DOHH2 (cell line): ENCODE measurements at regions not wholly inside any gene's neighbourhood (a gene's known extent, or its start where the extent isn't known, plus 50 kb on each side); places are given as distances from the start of the nearest gene placed in this dataset.

Experiments used
- H3F3A ChIP-seq: fragments of 200-600 bp; sonication (generic), shearing (Covaris generic); 2 replicates; pipeline ENCODE4 v1.6.0; 2016; ENCODE audit warnings: antibody characterized with exemption, mild to moderate bottlenecking; ENCODE audit not compliant: control insufficient read depth, insufficient read depth
- H3K27ac ChIP-seq: fragments of 200-600 bp; sonication (generic); 2 replicates; pipeline ENCODE4 v1.5.1; 2014; ENCODE audit warnings: low read depth, mild to moderate bottlenecking, low read length, moderate library complexity
- H3K27me3 ChIP-seq: fragments of 200-600 bp; sonication (generic); 2 replicates; pipeline ENCODE4 v1.6.1; 2014; ENCODE audit warnings: mild to moderate bottlenecking, low read length, mixed read lengths; ENCODE audit not compliant: control insufficient read depth
- H3K36me3 ChIP-seq: fragments of 200-600 bp; sonication (generic); 2 replicates; pipeline ENCODE4 v1.6.1; 2014; ENCODE audit warnings: mild to moderate bottlenecking, low read length, moderate library complexity, mixed read lengths; ENCODE audit not compliant: control insufficient read depth
- H3K4me1 ChIP-seq: fragments of 200-600 bp; sonication (generic); 2 replicates; pipeline ENCODE4 v1.6.1; 2014; ENCODE audit warnings: mild to moderate bottlenecking, low read length, mixed read lengths; ENCODE audit not compliant: control insufficient read depth
- H3K4me2 ChIP-seq: fragments of 200-600 bp; sonication (generic); 2 replicates; pipeline ENCODE4 v1.6.0; 2014; ENCODE audit warnings: mild to moderate bottlenecking, low read length, moderate library complexity
- H3K4me3 ChIP-seq: fragments of 200-600 bp; sonication (generic); 2 replicates; pipeline ENCODE4 v1.5.1; 2014; ENCODE audit warnings: mild to moderate bottlenecking, low read length, mixed read lengths
- H3K79me2 ChIP-seq: fragments of 200-600 bp; sonication (generic); 2 replicates; pipeline ENCODE4 v1.6.1; 2014; ENCODE audit warnings: mild to moderate bottlenecking, low read length, mixed read lengths; ENCODE audit not compliant: control insufficient read depth
- H3K9me2 ChIP-seq: fragments of 200-600 bp; sonication (generic); replicated peaks from 2 replicates; pipeline ENCODE4 v1.6.1; 2014; ENCODE audit warnings: mild to moderate bottlenecking, low read length, mixed read lengths; ENCODE audit not compliant: control insufficient read depth
- H3K9me3 ChIP-seq: fragments of 200-600 bp; sonication (generic); 2 replicates; pipeline ENCODE4 v1.6.1; 2014; ENCODE audit warnings: antibody characterized with exemption, low read length, mixed read lengths; ENCODE audit not compliant: control insufficient read depth, insufficient read depth
- H4K20me1 ChIP-seq: fragments of 200-600 bp; sonication (generic); 2 replicates; pipeline ENCODE4 v1.6.0; 2014; ENCODE audit warnings: low read depth, mild to moderate bottlenecking, antibody characterized with exemption, low read length, moderate library complexity; ENCODE audit not compliant: control insufficient read depth, insufficient read depth
- EZH2phosphoT487 ChIP-seq: fragments of 200-600 bp; sonication (generic); IDR thresholded peaks from 2 replicates; pipeline ENCODE4 v1.6.1; 2017; ENCODE audit warnings: borderline replicate concordance, mild to moderate bottlenecking, antibody characterized with exemption, low read length, moderate library complexity, mixed read lengths
- TF ChIP-seq, protein P1 (sequence below): fragments of 200-600 bp; sonication (generic); IDR thresholded peaks from one replicate; pipeline ENCODE4 v1.5.1; 2014; ENCODE audit warnings: antibody characterized with exemption, mild to moderate bottlenecking, low read depth, low read length; ENCODE audit not compliant: poor library complexity, severe bottlenecking

DNA sequence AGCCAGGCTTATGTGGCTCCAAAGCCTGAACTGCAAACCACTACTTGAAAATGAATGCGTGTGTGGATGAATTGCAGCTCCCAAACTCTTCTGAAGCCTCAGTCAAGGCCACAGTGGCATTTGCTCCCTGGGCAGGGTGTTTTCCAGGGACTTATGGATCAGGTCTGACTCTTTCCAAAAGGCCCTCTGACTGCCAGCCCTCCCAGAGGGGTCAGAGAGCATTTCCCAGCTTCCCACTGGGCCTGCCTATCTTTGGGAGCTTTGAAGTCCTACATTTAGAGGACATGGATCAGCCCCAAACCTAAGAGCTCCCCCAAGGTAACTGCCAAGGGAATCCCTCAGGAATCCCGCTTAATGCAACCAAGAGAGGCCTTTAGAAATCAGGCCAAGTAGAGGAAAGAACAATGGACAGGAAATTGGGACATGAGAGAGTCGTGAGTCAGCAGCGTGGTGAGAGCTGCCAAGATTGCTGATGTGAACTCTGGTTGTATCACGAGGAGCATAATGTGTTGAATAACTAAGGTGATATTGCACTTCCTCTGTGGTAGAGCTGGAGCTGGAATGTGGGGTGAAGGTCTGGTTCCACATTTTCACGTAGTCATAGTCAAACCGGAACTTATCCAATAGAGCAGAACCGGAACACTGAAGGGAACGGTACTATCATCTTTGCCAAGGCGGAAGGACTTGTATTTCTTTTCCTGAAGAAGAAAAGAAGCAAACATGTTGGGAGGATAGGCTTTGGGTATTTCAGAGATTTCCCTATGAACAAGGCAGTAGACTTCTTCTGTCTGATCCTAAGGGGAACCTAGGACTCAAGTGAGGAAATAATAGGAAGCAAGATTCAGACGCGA is 99.4 kb upstream of the JUN start:
- Histone ChIP-seq H4K20me1 (no peaks in the 10 kb centered on the region), H3K4me2 (no peak overlapping the region), H3K27me3 (peaks cover 9% of the 10 kb centered on the region), H3K27ac (no peak overlapping the region), H3K79me2 (no peaks in the 10 kb centered on the region), H3K9me3 (no peaks in the 10 kb centered on the region), H3K36me3 (no peaks in the 10 kb centered on the region), H3K9me2 (no peaks in the 10 kb centered on the region), H3K4me3 (no peak overlapping the region), H3F3A (no peaks in the 10 kb centered on the region), H3K4me1 (no peaks in the 10 kb centered on the region)
- TF ChIP-seq EZH2phosphoT487: no peak
- TF ChIP-seq, protein P1, sequence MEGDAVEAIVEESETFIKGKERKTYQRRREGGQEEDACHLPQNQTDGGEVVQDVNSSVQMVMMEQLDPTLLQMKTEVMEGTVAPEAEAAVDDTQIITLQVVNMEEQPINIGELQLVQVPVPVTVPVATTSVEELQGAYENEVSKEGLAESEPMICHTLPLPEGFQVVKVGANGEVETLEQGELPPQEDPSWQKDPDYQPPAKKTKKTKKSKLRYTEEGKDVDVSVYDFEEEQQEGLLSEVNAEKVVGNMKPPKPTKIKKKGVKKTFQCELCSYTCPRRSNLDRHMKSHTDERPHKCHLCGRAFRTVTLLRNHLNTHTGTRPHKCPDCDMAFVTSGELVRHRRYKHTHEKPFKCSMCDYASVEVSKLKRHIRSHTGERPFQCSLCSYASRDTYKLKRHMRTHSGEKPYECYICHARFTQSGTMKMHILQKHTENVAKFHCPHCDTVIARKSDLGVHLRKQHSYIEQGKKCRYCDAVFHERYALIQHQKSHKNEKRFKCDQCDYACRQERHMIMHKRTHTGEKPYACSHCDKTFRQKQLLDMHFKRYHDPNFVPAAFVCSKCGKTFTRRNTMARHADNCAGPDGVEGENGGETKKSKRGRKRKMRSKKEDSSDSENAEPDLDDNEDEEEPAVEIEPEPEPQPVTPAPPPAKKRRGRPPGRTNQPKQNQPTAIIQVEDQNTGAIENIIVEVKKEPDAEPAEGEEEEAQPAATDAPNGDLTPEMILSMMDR: no peak

DNA sequence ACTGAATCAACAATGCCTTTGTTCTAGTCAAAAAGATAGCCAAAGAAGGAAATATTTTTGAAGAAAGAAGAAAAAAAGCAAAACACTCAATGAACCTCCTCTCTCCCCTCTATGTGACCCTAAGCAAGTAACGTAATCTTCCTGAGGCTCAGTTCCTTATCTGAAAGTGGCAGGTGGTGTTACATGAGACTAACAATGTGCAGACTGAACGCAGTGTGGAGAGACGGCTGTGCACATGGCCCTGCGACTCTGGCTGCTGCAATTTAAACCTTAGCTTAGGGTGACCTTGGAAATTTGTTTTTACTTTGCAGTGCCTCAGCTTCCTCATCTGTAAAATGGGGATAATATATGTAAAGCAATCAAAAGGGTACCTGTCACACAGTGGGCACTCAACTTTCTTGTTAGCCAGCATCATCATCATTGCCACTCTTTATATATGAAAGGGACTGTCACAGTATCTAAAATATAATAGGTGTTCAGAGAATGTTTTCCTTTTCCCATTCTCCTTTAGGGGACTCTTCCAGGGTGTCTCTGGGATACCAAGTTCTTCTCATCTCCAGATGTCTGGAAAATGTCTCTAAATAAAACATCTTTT is 100.1 kb upstream of the JUN start:
- Histone ChIP-seq H3K36me3 (no peaks in the 10 kb centered on the region), H4K20me1 (no peaks in the 10 kb centered on the region), H3K4me2 (no peak overlapping the region), H3K27me3 (peaks cover 9% of the 10 kb centered on the region), H3F3A (no peaks in the 10 kb centered on the region), H3K9me2 (no peaks in the 10 kb centered on the region), H3K79me2 (no peaks in the 10 kb centered on the region), H3K9me3 (no peaks in the 10 kb centered on the region), H3K27ac (no peak overlapping the region), H3K4me3 (no peak overlapping the region), H3K4me1 (no peaks in the 10 kb centered on the region)
- TF ChIP-seq, protein P1: no peak
- TF ChIP-seq EZH2phosphoT487: no peak

DNA sequence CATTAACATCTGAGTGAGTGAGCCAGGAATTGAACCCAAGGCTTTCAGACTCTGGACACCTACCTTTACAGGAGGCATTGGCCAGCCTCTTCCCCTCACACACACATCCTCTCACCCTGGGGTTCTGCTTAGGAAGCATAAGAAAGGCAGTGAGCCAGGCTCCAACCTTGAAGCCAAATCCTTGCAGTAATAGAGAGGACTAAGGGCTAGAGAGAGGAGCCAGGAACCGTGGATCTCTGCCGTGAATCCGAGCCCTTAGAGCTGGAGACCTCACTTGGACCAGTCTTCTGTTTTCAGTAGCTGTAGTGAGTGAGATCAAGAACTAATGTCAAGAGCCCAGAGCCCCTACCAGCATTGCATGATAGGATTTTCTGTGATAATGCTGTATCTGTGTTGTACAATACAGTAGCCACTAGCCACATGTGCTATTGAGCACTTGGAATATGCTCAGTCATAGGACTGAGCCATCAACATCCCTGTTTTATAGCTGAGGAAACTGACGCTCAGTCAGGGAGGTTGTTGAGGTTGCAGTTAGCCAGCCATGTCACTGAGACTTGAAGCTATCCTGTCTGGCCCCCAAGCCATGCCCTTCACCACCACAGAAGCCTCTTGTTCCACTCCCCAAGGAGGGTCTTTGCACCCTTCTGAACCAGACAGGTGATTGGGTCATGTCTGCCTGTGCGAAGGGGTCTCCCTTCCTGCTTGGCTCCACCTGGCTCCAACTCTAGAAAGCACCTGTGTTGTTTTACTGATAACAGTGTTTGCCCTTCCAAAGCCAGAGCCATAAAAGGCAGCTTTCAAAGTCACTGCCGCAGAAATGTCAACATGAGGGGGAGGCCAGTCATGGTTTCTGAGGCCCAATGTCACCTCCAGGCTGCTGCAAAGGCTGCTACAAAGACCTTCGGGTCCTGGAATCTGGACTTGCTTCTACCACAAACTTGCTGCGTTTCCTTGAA is 101.1 kb upstream of the JUN start:
- H3K9me2 ChIP-seq: no peaks in the 10 kb centered on the region
- no peak overlapping the region for H3K4me3 ChIP-seq
- no peak overlapping the region for H3K4me2 ChIP-seq
- H4K20me1 ChIP-seq: no peaks in the 10 kb centered on the region
- no peaks in the 10 kb centered on the region for H3F3A ChIP-seq
- H3K4me1 ChIP-seq: no peaks in the 10 kb centered on the region
- TF ChIP-seq, protein P1: no peak
- TF ChIP-seq EZH2phosphoT487: no peak
- H3K27ac ChIP-seq: no peak overlapping the region
- H3K36me3 ChIP-seq: no peaks in the 10 kb centered on the region
- no peaks in the 10 kb centered on the region for H3K9me3 ChIP-seq
- peaks cover 9% of the 10 kb centered on the region for H3K27me3 ChIP-seq
- no peaks in the 10 kb centered on the region for H3K79me2 ChIP-seq
